Kidney (tissue), 13 donors: ENCODE measurements at regions not wholly inside any gene's neighbourhood (a gene's known extent, or its start where the extent isn't known, plus 50 kb on each side); places are given as distances from the start of the nearest gene placed in this dataset.
A peak's percentile ranks its signal among the peaks of the same experiment; 100 is the strongest.

Experiments
- DNase-seq, 5 donors: peaks; one replicate each; pipeline ENCODE4 v3.0.0-alpha.2; 2013 to 2020
- FAIRE-seq: peaks from 2 replicates; lab custom pipeline; 2012; peaks lifted over from hg19 to GRCh38; lab: Jason Lieb, UNC
- H3K27ac ChIP-seq, 2 donors: one replicate each; pipeline ENCODE4 v1.7.0; 2013; ENCODE audit warnings: low read depth in 2 of 2, low read length in 2 of 2, inconsistent platforms in 1 of 2
- H3K27me3 ChIP-seq: one replicate; pipeline ENCODE4 v1.7.1; 2013; ENCODE audit warnings: low read length, inconsistent platforms; ENCODE audit not compliant: control insufficient read depth, insufficient read depth
- H3K36me3 ChIP-seq, 3 donors: one replicate each; pipeline versions ENCODE4 v1.7.0 to v1.7.1; 2013; ENCODE audit warnings: low read length in 3 of 3, control low read depth in 1 of 3, inconsistent platforms in 1 of 3; ENCODE audit not compliant: insufficient read depth in 3 of 3, control insufficient read depth in 2 of 3
- H3K4me1 ChIP-seq, 3 donors: one replicate each; pipeline versions ENCODE4 v1.7.0 to v1.7.1; 2013; ENCODE audit warnings: low read length in 3 of 3, inconsistent platforms in 1 of 3, low read depth in 1 of 3; ENCODE audit not compliant: control insufficient read depth in 2 of 3, insufficient read depth in 2 of 3
- H3K4me3 ChIP-seq, 3 donors: one replicate each; pipeline versions ENCODE4 v1.7.0 to v1.8.1; 2013; ENCODE audit warnings: low read length in 3 of 3, control low read depth in 1 of 3, inconsistent platforms in 1 of 3
- H3K9ac ChIP-seq, 3 donors: one replicate each; pipeline versions ENCODE4 v1.7.0 to v1.7.1; 2013; ENCODE audit warnings: low read length in 3 of 3, control low read depth in 1 of 3, inconsistent platforms in 1 of 3
- H3K9me3 ChIP-seq, 3 donors: one replicate each; pipeline versions ENCODE4 v1.7.0 to v1.7.1; 2013; ENCODE audit warnings: low read length in 3 of 3, control low read depth in 1 of 3, inconsistent platforms in 1 of 3; ENCODE audit not compliant: control insufficient read depth in 2 of 3, insufficient read depth in 1 of 3
- intact Hi-C: fragments of 100-400 bp; cut with DNase I; formaldehyde crosslinking; loops from one replicate; pipeline ENCODE4 v1.11.1; 2022
- TF ChIP-seq, protein P1 (sequence below): IDR thresholded peaks from 3 replicates; pipeline ENCODE4 v1.5.1; 2012; ENCODE audit warnings: mild to moderate bottlenecking, moderate library complexity, borderline replicate concordance; ENCODE audit not compliant: insufficient read depth; ENCODE audit errors: extremely low read depth
- donor health status: control.
- donor health status: control.
- donor health status: control.
- donor health status: control.
- donor health status: control.
- donor health status: DM: yes; HTN: yes; CAD: no.
- donor health status: Normal renal cell carcinoma (clear cell type).

GRCh38 chr12:82593143-82593542, 93.6 kb upstream of the TMTC2 start:
- TF ChIP-seq, protein P1, sequence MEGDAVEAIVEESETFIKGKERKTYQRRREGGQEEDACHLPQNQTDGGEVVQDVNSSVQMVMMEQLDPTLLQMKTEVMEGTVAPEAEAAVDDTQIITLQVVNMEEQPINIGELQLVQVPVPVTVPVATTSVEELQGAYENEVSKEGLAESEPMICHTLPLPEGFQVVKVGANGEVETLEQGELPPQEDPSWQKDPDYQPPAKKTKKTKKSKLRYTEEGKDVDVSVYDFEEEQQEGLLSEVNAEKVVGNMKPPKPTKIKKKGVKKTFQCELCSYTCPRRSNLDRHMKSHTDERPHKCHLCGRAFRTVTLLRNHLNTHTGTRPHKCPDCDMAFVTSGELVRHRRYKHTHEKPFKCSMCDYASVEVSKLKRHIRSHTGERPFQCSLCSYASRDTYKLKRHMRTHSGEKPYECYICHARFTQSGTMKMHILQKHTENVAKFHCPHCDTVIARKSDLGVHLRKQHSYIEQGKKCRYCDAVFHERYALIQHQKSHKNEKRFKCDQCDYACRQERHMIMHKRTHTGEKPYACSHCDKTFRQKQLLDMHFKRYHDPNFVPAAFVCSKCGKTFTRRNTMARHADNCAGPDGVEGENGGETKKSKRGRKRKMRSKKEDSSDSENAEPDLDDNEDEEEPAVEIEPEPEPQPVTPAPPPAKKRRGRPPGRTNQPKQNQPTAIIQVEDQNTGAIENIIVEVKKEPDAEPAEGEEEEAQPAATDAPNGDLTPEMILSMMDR, result no peak
- no peaks in the 10 kb centered on the region for H3K36me3 ChIP-seq
- H3K9me3 ChIP-seq, result no peaks in the 10 kb centered on the region
- no peak for FAIRE-seq
- H3K27me3 ChIP-seq, result no peaks in the 10 kb centered on the region
- no peak overlapping the region for H3K4me3 ChIP-seq
- no peak overlapping the region for H3K27ac ChIP-seq
- peaks cover 0 to 8% (median 2%) of the 10 kb centered on the region in 3 donors for H3K4me1 ChIP-seq
- intact Hi-C loops, result no loop called here
- H3K9ac ChIP-seq, result no peak overlapping the region
- no peak for DNase-seq

DNA sequence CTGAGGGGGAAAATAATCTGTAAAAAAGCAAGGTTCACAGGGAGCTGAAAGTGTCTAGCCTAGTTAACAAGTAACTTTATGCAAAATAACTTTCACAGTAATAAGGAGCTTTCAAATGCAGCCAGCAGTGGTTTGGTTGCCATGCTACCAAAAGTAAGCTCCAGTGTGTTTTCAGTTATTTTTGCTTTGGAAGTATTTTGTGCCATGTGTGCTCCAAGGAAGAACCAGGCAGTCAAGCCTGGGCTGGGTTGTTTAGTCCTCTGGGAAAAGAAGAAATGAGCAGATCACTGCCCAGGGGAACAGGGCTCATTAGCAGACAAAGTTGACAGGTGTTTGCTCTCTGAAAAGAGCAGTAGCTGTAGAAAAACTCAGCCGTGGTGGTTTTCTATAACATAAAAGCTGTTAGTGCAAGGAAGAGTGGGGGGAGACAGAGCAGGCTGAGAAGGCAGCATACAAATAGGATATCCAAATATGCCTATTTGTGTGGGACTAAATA, 92.8 kb upstream of the TMTC2 start:
- Histone ChIP-seq H3K4me1 (peaks cover 0 to 8% (median 2%) of the 10 kb centered on the region in 3 donors), H3K36me3 (no peaks in the 10 kb centered on the region), H3K4me3 (peak overlapping the region in 1 of 3 donors; percentile 28), H3K27ac (no peak overlapping the region), H3K9me3 (no peaks in the 10 kb centered on the region), H3K27me3 (no peaks in the 10 kb centered on the region), H3K9ac (no peak overlapping the region)
- FAIRE-seq (peak; percentile 71), DNase-seq (peak in 3 of 5 donors; percentile 46 to 73 (median 67))
- intact Hi-C loops, result no loop called here
- TF ChIP-seq, protein P1, result no peak

GRCh38 chr12:82595941-82596340, 90.8 kb upstream of the TMTC2 start:
- TF ChIP-seq, protein P1, result no peak
- no peaks in the 10 kb centered on the region for H3K27me3 ChIP-seq
- H3K9ac ChIP-seq, result no peak overlapping the region
- no peak overlapping the region for H3K4me3 ChIP-seq
- DNase-seq, result no peak
- no peak overlapping the region for H3K27ac ChIP-seq
- no peaks in the 10 kb centered on the region for H3K36me3 ChIP-seq
- intact Hi-C loops, result no loop called here
- peaks cover 0 to 8% (median 2%) of the 10 kb centered on the region in 3 donors for H3K4me1 ChIP-seq
- no peak for FAIRE-seq
- no peaks in the 10 kb centered on the region for H3K9me3 ChIP-seq

- no peak overlapping the region for H3K4me3 ChIP-seq
- H3K36me3 ChIP-seq, result no peaks in the 10 kb centered on the region
- intact Hi-C loops, result no loop called here
- TF ChIP-seq, protein P1, result no peak
- no peaks in the 10 kb centered on the region for H3K27me3 ChIP-seq
- H3K27ac ChIP-seq, result no peak overlapping the region
- no peaks in the 10 kb centered on the region for H3K9me3 ChIP-seq
- no peak overlapping the region for H3K9ac ChIP-seq
- DNase-seq (no peak), FAIRE-seq (no peak)
- peaks cover 0 to 8% (median 2%) of the 10 kb centered on the region in 3 donors for H3K4me1 ChIP-seq
Observed at GRCh38 chr12:82596483-82596882, 90.2 kb upstream of the TMTC2 start.
